Omental fat pad (tissue), 3 donors: ENCODE measurements at regions not wholly inside any gene's neighbourhood (a gene's known extent, or its start where the extent isn't known, plus 50 kb on each side); places are given as distances from the start of the nearest gene placed in this dataset.
A peak's percentile ranks its signal among the peaks of the same experiment; 100 is the strongest.
"Not testable (repeated sequence)": the region's sequence is repeated elsewhere in the genome, so short reads cannot be mapped to it uniquely, and the experiment has no call there.

ENCODE experiments used
- ATAC-seq: fragments of 150-250 bp; one replicate; pipeline ENCODE4 v1.9.1; 2016; ENCODE audit warnings: mild to moderate bottlenecking, moderate library complexity; ENCODE audit not compliant: low FRiP score
- DNase-seq: peaks from one replicate; pipeline ENCODE4 v3.0.0-alpha.2; 2019; ENCODE audit warnings: low spot score
- CTCF ChIP-seq, 3 donors: fragments of 450-650 bp; IDR thresholded peaks; one replicate each; pipeline ENCODE4 v1.5.1; 2016 to 2017; ENCODE audit warnings: antibody characterized with exemption in 3 of 3, mild to moderate bottlenecking in 3 of 3, moderate library complexity in 2 of 3

GRCh38 chr2:167637741-167638140, 609.7 kb downstream of the STK39 start:
- no peak for TF ChIP-seq CTCF (IDR thresholded peaks at IDR 0.05)
- ATAC-seq (no peak), DNase-seq (no peak)

- not testable (repeated sequence) for DNase-seq, ATAC-seq
Measured at GRCh38 chr2:167632271-167632670, 615.1 kb downstream of the STK39 start.

- TF ChIP-seq CTCF (IDR thresholded peaks at IDR 0.05): no peak
- DNase-seq (no peak), ATAC-seq (no peak)
Measured at GRCh38 chr2:167626961-167627360, 620.4 kb downstream of the STK39 start.

GRCh38 chr2:167626301-167626700, 621.1 kb downstream of the STK39 start:
- DNase-seq: no peak
- no peak for TF ChIP-seq CTCF (IDR thresholded peaks at IDR 0.05)
- ATAC-seq: peak; percentile 48

GRCh38 chr2:167616997-167617396, 630.4 kb downstream of the STK39 start:
- no peak for DNase-seq

GRCh38 chr2:167613471-167613870, 633.9 kb downstream of the STK39 start:
- ATAC-seq (no peak), DNase-seq (no peak)
- TF ChIP-seq CTCF (IDR thresholded peaks at IDR 0.05): no peak

More at GRCh38 chr2:167616997-167617396, 630.4 kb downstream of the STK39 start:
- TF ChIP-seq CTCF (IDR thresholded peaks at IDR 0.05): no peak
- ATAC-seq: no peak

GRCh38 chr2:167608487-167608886, 638.9 kb downstream of the STK39 start:
- no peak for ATAC-seq
- no peak for TF ChIP-seq CTCF (IDR thresholded peaks at IDR 0.05)
- DNase-seq: no peak

- no peak for TF ChIP-seq CTCF (IDR thresholded peaks at IDR 0.05)
- ATAC-seq (no peak), DNase-seq (no peak)
Measured at GRCh38 chr2:167607731-167608130, 639.7 kb downstream of the STK39 start.
